PC-3 (cell line): ENCODE measurements at regions not wholly inside any gene's neighbourhood (a gene's known extent, or its start where the extent isn't known, plus 50 kb on each side); places are given as distances from the start of the nearest gene placed in this dataset.

ENCODE experiments used
- EZH2 ChIP-seq: fragments of 300-600 bp; sonication (generic); IDR thresholded peaks from one replicate; pipeline ENCODE4 v1.6.1; 2017; ENCODE audit warnings: antibody characterized with exemption, mild to moderate bottlenecking, low read length; ENCODE audit not compliant: unreplicated experiment
- EZH2phosphoT487 ChIP-seq: fragments of 300-600 bp; sonication (generic); IDR thresholded peaks from 2 replicates; pipeline ENCODE4 v1.6.1; 2018; ENCODE audit warnings: mild to moderate bottlenecking, antibody characterized with exemption, low read length, borderline replicate concordance
- TF ChIP-seq, protein P1 (sequence below): fragments of 300-600 bp; sonication (generic); conservative IDR thresholded peaks from 2 replicates; pipeline ENCODE4 v1.5.1; 2017; ENCODE audit warnings: antibody characterized with exemption, low read depth, mild to moderate bottlenecking, low read length

DNA sequence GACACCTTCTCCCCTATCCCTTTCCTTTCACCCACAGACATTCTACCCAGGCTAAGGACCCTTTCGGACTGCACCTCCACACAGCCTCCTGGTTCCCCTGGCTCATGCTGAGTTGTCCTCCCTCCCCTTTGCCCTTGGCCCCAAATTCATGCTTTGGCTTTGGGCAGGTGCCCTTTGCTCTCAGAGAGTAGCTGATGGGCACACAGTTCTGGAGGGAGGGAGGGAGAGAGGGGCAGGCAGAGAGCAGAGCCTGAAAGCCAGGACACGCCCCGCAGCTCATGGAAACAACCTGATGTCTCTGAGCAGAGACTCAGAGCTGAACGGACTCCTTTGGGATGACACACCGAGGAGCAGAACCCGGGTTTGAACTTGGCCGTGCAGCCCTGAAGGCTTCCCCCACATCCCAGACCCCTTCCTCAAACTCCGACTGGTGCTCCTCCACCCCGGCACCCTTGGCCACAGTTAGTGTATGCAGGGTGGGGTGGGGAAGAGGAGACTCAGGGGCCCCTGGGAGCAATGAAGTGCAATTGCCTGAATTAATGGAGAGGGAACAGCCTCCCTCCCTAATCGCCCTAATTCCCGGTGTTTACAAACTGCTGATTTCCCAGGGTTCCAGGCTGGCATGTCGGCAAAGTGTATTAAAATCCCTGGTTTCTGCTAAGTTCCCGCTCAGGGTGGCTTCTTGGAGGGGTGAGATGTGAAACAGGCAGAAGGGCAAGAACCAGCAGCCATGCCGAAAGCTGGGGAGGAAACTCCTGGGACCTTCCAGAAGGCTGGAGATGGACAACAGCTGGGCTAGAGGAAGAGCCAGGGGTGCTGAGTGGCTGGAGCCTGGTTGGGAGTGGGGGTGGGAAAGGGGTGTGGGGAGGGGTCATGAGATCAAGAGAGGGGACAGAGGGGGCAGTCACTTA, 71.2 kb upstream of the SHISAL1 start:
- TF ChIP-seq, protein P1, sequence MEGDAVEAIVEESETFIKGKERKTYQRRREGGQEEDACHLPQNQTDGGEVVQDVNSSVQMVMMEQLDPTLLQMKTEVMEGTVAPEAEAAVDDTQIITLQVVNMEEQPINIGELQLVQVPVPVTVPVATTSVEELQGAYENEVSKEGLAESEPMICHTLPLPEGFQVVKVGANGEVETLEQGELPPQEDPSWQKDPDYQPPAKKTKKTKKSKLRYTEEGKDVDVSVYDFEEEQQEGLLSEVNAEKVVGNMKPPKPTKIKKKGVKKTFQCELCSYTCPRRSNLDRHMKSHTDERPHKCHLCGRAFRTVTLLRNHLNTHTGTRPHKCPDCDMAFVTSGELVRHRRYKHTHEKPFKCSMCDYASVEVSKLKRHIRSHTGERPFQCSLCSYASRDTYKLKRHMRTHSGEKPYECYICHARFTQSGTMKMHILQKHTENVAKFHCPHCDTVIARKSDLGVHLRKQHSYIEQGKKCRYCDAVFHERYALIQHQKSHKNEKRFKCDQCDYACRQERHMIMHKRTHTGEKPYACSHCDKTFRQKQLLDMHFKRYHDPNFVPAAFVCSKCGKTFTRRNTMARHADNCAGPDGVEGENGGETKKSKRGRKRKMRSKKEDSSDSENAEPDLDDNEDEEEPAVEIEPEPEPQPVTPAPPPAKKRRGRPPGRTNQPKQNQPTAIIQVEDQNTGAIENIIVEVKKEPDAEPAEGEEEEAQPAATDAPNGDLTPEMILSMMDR, result no peak
- TF ChIP-seq EZH2 (no peak), EZH2phosphoT487 (no peak)
